Brain pericyte (primary cell): ENCODE measurements at regions not wholly inside any gene's neighbourhood (a gene's known extent, or its start where the extent isn't known, plus 50 kb on each side); places are given as distances from the start of the nearest gene placed in this dataset.
A peak's percentile ranks its signal among the peaks of the same experiment; 100 is the strongest.

ENCODE experiments used
- DNase-seq: peaks from one replicate; pipeline ENCODE4 v3.0.0-alpha.2; 2012; ENCODE audit warnings: low read depth, low spot score

DNA sequence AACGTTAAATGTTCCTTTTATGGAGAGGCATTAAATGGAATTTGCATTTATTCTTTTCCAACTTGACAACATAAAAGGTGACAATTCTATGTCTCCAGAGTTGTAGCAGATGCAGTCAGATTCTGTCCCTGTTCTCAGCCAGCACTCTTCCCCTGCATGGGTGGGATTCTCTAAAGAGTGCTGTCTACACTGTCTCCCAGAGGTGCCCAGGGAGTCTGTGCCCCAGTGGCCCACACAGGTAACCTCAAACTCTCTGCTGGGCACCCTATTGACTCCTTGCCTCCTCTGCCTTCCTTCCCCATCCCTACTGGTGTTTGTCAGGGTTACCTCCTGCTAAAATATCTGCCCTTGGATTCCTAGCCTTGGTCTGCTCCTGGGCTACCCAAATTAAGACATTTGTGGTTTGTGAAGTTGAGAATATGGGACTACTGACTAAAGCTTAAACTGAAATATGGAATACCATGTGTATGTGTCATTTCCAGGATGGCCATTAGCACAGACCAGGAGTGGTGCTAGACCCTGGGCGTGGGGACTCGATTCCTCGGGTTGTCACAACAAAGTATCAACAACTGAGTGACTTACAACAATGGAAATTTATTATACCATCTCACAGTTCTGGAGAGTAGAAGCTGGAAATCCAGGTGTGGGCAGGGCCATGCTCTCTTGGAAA, 284.7 kb downstream of the CDH26 start:
- DNase-seq = no peak

DNA sequence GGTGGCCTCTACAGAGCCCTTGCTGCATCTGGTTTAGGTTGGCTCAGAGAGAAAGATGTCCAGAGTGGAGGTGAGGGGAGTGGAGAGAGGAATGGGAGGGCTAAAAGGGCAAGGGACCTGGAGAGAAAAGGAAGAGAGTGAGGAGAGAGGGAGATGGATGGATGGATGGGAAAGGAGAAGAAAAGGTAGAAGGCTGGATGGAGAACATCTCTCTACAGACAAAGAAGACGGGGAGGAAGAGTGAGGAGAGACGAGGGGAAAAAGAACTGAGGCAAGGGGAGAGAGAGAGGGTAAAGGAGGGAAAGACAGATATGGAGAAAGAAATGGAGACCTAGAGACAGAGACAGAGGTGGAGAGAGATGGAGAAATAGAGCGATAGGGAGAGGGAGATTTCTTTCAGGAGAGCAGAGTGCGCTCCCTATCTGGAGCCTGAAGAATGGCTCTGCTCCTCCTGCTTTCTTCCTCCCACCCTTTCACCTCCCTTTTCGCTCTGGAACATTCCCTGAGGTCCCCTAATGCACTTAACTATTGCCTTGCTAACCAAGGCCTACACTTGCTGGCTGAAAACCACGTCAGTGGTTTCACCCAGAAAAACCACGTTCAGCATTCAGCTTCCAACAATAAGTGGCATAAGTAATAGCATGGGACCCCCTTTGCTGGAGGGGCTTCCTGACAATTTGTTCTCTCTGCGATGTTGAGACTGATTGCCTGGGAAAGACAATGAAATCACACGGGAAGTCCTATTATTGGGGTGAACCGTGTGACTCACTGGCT, 286.3 kb downstream of the CDH26 start:
- DNase-seq = no peak

GRCh38 chr20:60246751-60247150, 288.5 kb downstream of the CDH26 start:
- no peak for DNase-seq

GRCh38 chr20:60249436-60249835, 291.2 kb downstream of the CDH26 start:
- no peak for DNase-seq

DNA sequence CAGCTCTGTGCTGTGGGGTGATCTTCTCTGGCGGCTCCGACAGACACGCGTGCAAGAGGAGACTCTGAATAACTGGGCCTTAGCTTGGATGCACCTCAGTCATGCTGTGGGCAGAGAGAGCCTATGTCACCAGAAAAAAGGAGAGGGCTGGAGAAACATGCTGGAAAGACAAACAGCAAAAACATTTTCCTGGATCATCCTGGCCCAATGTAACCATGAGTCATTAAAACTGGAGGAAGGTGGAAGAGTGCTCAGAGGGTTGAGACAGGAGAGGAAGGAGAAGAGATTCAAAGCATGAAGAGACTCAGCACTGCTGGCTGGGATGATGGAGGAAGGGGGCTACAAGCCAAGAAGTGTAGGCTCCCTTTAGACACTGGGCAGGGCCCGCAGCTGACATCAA, 292.0 kb downstream of the CDH26 start:
- no peak for DNase-seq

DNA sequence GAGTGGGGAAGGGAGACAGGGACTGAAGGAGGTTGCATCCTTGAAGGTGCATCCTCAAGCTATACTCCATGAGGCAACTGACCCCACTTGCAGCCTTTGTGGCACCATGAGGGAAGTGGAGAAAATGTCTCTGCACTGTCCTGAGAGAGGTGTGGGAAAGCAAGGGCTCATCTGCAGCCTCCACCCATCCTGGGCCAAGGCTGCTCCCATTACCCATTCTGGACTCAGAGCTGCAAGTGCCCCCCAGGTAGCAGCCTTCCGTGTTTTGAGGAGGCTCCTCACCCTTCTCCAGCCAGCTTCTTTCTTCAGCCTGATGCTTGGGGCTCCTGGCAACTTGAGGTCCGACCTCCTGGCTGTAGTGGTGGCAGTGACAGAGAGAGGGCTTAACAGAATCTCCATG, 294.6 kb downstream of the CDH26 start:
- no peak for DNase-seq

DNA sequence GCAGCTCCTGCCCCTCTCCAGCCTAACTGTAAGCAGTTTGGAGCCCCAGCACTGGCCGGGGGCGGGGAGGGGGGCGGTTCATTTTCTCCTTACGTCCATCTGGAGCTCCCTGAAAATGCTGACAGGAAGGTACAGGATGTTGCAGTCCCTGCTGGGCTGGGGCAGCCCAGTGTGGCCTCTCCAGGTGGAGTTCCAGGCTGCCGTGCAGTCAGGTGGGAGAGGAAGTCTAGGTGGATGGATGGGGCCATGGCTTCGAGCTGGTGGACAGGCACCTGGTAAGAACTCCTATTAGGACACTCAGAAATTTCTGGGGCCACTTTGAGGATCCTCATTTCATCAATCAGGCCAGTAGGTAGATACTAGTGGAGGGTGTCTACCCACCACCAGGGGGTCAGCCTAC, 295.2 kb downstream of the CDH26 start:
- no peak for DNase-seq

- no peak for DNase-seq
These were observed 296.7 kb downstream of the CDH26 start for GRCh38 chr20:60254901-60255411.

GRCh38 chr20:60255415-60255814, 297.2 kb downstream of the CDH26 start:
- DNase-seq = peak; percentile 21

DNA sequence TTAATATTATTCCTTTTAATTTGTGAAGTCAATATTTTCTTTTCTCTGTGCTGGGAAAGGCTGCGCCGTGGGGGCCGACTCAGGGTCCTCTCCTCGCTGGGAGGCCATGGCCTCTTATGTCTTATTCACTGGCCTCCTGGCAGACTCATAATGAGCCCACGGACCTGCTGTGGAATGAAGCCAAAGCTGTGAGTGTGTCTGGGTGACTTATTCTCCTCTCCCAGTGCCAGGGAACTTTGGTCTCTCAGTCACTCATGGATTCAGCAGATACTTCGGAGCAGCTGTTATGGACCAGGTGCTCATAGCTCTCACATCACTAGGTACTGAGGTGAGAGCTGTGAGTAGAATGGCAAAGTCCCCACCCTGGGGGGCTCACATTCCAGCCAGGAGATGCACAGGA, 297.6 kb downstream of the CDH26 start:
- DNase-seq = peak; percentile 13

DNA sequence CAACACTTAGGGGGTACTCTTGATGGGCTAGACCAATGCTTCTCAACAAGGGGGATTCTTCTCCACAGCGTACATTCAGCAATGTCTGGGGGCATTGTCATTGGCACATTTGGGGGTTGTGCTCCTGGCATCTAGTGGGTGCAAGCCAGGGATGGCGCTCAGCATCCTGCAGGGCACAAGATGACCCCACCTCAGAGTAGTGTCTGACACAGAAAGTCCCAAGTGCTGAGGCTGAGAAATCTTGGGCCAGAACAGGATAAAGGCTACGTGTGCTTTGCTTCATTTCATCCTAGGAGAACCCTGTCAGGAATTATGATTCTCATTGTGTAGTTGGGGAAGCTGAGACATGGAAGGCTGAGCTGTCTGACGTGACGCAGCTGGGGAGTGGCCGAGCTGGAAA, 298.6 kb downstream of the CDH26 start:
- DNase-seq = no peak

GRCh38 chr20:60257671-60258070, 299.4 kb downstream of the CDH26 start:
- no peak for DNase-seq

GRCh38 chr20:60258255-60258863, 300.1 kb downstream of the CDH26 start:
- no peak for DNase-seq

- no peak for DNase-seq
These were observed 303.1 kb downstream of the CDH26 start for GRCh38 chr20:60261333-60261732.

- DNase-seq = no peak
These were observed 304.9 kb downstream of the CDH26 start for GRCh38 chr20:60262967-60263603.

- no peak for DNase-seq
These were observed 305.8 kb downstream of the CDH26 start for GRCh38 chr20:60263725-60264709.

GRCh38 chr20:60266177-60266823, 308.1 kb downstream of the CDH26 start:
- DNase-seq = no peak

- DNase-seq = no peak
These were observed 310.3 kb downstream of the CDH26 start for GRCh38 chr20:60268491-60268890.

GRCh38 chr20:60269573-60270162, 311.4 kb downstream of the CDH26 start:
- no peak for DNase-seq

DNA sequence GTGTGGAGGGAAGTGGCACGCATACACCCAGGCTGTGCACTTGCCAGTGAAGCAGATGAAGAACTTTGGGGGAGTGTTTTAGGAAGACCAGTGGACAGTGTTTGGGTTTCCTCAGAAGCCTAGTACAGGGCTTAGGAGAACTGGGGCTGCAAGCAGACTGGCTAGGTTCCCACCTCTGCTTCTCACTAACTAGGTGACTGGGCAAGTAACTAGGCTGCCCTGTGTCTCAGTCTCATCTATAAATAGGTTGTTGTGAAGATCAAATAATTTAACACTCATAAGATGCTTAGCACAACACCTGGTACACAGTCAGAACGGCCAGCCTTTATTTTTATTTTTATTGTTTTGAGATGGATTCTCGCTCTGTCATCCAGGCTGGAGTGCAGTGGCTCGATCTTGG, 312.1 kb downstream of the CDH26 start:
- DNase-seq = no peak
